NCI-H2227 (cell line): ENCODE measurements at regions not wholly inside any gene's neighbourhood (a gene's known extent, or its start where the extent isn't known, plus 50 kb on each side); places are given as distances from the start of the nearest gene placed in this dataset.

Experiments
- DNase-seq: peaks from one replicate; lab custom pipeline; 2025; ENCODE audit not compliant: unreplicated experiment; lab: John Stamatoyannopoulos, UW

DNA sequence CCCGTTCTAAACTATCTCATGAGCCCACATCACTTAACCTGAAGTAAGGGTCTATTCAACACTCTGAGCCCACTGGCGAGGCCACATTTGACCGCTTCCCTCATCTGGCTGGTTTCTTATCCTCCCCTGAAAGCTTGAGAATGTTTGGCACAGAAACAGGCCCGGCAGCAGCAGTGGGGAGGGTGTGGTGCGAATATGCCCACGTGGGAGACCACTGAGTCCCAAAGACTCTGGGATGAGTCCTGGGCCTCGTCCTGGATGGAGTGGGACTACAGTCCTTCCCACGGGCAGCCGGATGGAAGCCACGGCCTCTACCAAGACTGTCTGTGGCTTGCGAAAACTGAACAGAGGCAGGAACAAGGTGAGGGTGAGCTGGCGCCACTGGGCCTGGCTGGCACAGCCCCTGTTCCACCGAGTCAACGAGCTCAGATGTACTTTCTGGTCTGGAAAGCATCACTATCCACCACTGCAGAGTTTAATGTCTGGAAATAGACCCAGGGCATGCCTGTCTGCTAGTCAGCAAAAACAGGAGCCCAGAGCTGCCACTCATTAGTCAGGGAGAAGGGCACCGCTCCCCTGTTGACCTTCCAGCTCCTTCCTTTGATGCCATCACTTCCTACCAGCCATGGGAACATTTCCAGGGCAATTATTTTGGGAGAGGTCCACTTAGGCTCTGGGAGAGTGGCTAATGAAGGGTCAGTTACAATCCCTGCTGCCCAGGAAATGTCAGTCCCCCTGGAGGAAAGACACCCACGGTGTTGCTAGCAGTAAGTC is 386.6 kb downstream of the MATN1 start:
- no peak for DNase-seq

DNA sequence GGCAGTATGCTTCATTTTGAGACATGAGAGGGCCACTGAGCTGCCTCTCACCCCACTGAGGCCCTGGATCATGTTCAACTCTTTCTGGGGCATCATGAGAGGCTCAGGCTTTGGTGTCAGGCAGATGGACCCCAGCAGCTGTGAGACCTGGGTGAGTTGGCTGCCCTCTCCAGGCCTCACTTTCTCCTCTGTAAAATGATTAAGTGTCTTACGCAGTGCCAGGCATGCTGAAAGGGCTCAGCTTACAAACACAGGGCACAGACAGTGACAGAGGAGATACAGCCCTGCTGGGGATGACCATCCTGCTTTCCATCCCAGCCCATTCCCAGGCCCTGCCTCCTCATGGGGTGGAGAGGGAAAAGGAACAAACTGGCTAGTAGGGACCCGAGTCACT is 387.4 kb downstream of the MATN1 start:
- DNase-seq = no peak

DNA sequence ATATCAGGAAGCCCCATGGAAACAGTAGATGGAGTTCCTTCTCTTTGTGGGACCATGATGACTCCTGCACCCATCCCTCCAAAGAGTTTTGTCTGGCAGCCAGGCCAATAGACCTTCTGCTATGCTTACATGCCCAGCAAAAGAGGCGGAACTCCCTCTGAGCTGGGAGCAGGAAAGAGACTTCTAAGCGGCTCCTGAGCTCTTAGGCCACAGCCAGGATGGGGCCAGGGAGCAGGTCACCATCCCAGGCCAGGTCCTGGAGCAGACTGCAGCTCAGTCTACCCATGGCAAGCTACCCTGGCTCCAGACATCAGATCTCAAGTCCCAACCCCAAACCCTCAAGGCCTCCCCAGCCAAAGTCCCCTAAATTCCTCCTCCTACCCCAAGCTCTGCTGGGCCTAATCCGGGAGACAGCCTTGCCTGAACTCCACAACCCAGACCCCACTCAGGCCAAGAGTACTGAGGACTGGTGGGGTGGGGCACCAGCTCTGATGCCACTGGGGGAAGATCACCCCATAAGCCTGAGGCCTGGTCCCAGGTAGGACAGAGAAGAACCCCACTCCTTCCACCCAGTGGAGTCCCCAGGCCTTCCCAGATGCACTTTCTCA is 387.9 kb downstream of the MATN1 start:
- no peak for DNase-seq

DNA sequence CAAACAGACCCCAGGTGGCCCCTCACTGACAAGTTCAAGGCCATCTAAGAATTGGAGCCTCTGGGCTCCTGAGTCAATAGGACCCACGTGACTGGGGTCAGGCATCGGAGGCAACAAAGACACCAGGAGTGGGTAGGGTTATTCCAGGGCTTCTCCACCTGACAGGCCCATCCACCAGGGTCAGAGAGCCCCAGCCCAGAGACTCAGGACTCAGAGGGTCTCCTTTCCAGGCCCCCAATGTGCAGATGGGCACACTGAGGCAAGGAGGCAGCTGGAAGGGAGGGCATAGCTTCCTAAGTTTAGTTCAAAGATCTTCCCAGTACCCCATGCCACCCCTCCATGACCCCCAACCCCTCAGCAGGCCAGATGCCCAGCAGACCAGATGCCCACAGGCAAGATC is 388.6 kb downstream of the MATN1 start:
- DNase-seq = no peak

DNA sequence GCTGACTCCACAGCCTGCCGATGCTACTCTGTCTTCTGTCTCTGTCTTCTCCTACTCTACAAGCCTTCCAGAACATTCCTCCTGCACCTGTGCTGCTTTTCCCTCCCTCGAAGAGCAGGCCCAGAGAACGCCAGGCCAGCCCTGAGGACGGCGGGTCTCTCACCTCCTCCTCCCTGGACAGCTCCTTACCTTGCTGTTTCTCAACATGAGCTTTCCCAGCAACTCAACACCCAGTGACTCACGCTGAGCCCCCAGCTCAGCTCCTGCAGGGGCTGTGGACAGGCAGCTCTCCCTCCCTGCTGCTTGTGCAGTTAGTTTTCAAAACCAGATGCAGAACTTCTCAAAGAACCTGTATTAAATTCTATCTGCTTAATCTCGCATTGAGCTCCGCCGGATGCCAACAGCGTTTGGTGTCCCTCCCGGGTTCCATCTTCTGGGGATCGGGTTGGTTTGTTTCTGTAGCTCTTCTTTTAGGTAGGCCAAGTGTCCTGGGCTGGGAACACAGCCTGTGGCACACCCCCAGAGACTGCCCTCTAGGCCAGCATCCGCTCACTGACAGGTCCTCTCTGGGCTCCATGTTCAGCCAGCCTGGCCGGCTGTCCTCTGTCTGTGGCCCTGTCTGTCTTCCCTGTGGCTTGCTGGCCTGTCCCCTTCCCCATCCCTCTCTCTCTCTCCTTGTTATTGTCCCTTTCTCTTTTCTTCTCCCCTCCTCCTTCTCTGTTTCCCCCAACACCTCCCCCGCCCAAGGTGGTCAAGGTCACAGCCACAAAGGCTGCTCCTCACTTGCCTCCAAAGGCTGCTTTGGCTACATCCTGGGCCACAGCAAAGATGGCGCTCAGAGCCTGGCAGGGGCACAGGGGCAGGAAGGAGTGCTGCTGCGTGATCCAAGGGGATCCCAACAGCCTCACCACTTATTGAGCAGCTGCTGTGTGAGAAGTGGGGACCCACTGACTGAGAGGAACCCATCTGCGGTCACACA is 391.0 kb downstream of the MATN1 start:
- DNase-seq = no peak

GRCh38 chr1:30331415-30332065 is 391.8 kb downstream of the MATN1 start:
- no peak for DNase-seq

GRCh38 chr1:30330644-30331043 is 392.7 kb downstream of the MATN1 start:
- DNase-seq = no peak

DNA sequence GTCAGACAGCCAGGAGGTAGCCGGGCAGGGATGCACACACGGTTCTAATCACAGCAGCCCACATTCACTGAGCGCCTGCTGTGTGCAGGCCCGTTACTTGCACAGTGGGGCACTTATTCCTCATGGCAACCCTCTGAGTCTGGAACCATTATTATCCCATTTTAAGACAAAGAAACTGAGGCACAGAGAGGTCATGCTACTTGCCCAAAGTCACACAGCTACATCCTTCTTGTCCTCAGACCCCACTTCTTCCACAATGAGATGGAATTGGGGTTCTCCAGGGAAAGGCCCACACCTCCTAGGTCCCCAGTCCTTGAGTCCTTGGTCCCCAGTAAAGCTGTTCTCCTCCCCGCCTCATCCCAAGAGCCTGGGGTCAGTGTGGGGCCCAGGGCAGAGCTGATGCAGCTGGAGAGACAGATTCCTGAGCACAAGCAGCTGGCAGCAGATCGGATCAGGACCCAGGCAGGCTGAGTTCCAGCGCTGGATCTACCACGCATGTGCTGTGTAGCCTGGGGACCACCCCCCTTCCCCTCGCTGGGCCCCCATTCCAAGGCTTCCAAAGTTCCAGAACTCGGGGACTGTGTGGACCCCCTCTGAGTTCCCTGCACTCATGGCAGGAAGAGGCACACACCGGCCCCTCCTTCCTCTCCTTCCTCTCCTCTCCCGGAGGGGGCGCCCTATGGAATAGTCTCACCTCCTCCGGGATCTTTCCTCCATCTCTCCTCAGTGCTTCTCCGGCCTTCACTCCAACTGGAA is 393.4 kb downstream of the MATN1 start:
- no peak for DNase-seq

DNA sequence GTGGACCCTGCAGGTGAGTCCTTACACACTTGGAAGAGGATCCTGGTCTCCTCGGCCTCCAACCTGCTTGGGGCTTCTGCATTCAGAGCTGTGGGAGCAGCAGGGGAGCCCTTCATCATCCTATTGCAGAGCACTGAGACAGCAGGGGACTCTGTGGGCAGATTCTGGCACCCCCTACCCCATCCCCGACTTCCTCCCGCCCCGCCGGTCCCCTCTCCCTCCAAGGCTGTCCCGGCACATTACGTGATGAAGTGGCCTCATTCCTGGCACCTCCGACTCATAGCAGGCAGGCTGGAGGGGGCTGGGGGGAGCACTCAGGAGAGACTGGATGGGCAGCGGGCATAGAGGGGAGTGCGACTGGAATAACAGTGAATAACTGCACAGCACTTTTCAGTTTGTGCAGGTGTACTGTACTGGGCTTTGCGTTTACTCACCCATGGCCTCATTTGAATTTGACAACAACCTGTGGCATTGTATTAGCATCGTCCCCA is 394.1 kb downstream of the MATN1 start:
- DNase-seq = no peak

DNA sequence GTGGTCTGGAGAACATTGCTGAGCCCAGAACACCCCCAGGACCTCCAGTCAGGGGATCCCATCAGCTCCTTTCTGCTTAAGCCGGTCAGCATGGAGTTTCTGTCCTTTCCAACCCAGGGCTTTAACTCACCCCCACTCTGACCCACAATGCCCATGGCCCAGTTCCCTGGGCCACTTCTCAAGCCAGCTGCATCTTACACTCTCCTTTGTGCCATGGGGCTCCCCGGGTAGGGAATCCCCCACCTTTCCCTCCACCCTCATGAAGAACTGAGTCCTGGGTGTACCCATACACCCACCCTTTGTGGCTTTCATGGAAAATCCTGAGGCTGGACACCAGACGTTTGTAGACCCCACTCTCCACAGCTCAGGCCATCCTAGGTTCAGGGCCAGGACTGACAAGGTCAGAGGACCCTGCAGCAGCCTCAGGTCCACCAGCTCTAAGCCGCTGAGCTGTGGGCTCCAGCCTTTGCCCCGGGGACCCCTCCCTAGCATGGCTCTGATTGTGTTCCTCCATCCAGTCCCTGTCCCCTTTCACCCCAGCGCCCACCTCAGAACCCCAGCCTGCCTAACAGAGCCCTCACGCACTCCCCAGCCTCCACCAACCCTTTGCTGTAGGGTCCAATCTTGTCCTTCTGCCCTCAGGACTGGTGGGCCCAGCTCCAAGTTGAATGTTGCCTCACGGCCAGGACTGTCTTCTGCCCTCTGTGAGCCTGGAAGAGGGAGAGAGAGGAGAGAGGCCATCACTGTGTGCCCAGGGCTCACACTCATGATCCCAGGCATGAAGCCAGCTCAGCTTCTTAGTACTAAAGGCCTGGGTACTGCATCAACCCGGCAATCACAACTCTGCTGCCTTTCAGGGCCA is 394.8 kb downstream of the MATN1 start:
- no peak for DNase-seq

DNA sequence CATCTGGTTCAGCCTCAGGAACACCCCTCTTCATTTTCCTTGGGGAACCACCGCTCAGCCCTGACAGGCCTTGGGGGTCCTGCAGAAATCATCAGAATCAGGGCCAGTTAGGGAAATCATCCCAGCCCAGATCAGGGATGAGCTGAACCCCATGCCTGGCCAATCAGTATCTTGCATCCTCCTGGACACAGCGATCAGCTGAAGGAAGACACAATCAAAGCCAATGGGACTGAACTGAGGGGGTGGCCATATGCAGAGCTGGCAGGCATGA is 395.4 kb downstream of the MATN1 start:
- no peak for DNase-seq

DNA sequence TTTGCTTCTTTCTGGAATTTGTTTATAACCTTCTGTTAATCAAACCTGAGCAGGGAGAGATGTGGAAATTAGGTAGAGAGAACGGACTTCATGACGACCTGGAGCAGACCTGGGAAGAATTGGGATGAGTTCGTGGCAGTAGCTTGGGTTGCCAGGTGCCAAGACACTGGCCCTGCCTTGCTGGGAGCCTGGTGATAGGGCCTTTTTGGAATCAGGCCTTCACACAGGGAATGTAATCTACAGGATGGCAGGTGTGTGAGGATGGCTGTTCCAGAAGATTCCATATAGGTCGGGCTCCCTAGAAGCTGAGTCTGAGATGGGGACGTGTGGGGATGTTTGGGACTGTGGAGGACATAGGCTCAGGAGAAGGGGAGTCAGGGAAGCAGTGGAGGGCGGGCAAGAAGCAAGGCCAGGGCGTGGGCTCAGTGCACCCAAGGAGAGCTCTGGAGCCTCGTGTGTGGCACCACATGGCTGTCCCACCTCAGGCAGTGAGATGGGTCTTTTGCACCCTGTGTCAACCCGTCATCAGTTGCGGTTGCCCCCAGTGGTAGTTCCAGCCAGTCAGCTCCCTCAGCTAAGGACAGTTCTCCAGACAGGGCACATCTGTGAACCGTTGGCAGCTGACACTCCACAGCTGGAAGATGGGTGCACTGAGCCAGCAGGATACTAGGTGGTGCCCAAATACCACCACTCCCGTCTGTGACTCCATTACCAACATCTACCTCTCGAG is 395.9 kb downstream of the MATN1 start:
- no peak for DNase-seq

DNA sequence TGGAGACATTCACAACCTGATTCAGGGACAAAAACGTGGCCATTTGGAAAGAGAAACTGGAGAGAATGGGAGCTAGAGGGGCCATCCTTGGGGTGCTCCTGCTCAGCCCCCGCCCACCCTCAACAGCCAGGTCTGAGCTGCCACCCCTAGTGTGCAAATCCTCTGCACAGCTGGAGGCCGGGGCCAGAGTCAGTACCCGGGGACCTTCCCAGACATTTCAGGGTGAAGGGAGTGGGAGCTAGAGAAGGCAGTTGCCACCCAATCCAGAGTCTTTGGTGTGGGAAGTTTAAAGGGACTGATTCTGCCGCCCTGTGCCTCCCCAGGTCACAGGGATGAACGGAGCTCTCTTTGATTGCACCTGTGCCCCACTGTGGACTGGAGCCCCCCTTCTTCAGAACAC is 397.4 kb downstream of the MATN1 start:
- DNase-seq = no peak

DNA sequence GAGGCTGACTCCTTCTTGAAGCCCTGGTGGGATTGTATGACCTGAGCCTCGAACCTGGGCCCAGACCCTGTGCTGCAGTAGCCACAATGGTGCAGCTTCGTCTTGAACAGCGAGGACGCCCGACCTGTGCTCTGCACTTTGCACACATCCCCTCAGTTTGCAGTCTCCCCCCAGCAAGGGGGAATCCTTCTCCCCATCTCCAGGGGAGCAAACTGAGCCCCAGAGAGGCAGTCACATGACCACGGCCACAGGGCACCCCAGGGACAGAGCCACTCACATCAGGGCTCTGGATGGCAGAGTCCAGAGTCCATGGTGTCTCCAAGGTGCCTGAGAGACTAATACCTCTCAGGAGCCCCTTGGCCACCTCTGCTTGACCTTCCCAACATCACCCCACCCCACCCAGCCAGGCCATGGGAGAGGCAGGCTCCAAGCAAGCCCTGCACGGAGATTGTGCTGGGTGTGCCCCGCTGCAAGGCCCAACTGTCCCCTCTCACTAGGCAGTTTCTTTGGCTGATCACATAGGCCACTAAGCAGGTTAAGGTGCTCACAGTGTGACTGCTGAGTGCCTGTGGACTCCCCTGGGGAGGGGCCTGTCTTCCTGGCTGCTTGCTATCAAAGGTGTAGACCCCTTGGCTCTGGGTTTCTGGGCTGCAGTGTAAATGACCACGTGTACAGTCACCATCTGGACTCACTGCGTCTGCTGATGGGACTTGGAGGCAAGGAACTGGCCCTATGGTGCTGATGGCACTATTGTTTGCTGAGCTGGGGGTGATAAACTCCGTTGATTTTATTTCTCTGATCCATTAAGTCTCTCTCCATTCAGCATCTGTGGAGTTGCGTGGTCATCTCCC is 398.1 kb downstream of the MATN1 start:
- no peak for DNase-seq

GRCh38 chr1:30324251-30325084 is 398.9 kb downstream of the MATN1 start:
- DNase-seq = no peak

- no peak for DNase-seq
These were observed 399.5 kb downstream of the MATN1 start for GRCh38 chr1:30323841-30324240.

DNA sequence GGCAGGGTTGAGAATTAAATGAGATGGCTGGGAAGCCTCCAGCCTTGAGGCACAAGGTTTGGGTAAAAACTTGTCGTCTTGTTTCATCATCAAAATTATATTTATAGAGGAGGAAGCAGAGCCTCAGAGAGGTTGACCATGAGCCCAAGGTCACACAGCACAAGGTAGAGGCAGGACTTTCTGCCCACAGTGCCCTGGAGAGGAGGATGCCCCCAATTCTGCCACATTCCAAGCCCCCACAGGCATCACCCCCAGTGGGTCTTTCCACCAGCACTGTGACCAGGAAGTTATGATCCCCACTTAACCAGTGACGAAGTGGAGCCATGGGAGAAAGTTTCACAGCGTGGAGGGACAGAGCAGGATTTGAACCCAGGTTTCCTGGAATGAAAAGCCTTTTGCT is 400.0 kb downstream of the MATN1 start:
- DNase-seq = no peak
